GM12878 (cell line): ENCODE measurements at regions not wholly inside any gene's neighbourhood (a gene's known extent, or its start where the extent isn't known, plus 50 kb on each side); places are given as distances from the start of the nearest gene placed in this dataset.

Source experiments
- ATAC-seq: fragments of 200-7000 bp; cut with Tn5 transposase; 3 replicates; pipeline ENCODE4 v1.9.1; 2020; ENCODE audit warnings: mild to moderate bottlenecking, moderate library complexity
- BruUV-seq: library from RNA; stranded (reverse); fragments of 400-500 nt; replicated peaks from 2 replicates; lab custom pipeline; 2021; lab: Mats Ljungman, UMichigan
- CTCF ChIA-PET: fragments of 300-600 bp; sonication (Branson Sonifier 250); formaldehyde crosslinking; extraction: SDS; loops from one replicate; lab custom pipeline; 2021; ENCODE audit warnings: inconsistent platforms; lab: Yijun Ruan, JAX
- POLR2A ChIA-PET: fragments of 350-600 bp; formaldehyde crosslinking; extraction: SDS; loops from one replicate; lab custom pipeline; 2021; ENCODE audit warnings: inconsistent platforms; lab: Charles Lee
- RAD21 ChIA-PET: fragments of 300-600 bp; sonication (Branson Sonifier 250); formaldehyde crosslinking; loops from one replicate; lab custom pipeline; 2023; ENCODE audit warnings: antibody characterized with exemption; ENCODE audit not compliant: unreplicated experiment; lab: Charles Lee
- SMC1A ChIA-PET: fragments of 300-600 bp; sonication (Branson Sonifier 250); formaldehyde crosslinking; loops from one replicate; lab custom pipeline; 2023; ENCODE audit not compliant: unreplicated experiment, uncharacterized antibody; lab: Charles Lee
- DNase-seq: peaks from one replicate; pipeline ENCODE4 v3.0.0-alpha.2; 2011; ENCODE audit warnings: low read depth, low spot score
- FAIRE-seq: peaks from 3 replicates; lab custom pipeline; 2011; peaks lifted over from hg19 to GRCh38; lab: Jason Lieb, UNC
- H2AFZ ChIP-seq: 2 replicates; pipeline ENCODE4 v1.6.0; 2011; ENCODE audit warnings: low read depth, low read length, control low read depth; ENCODE audit not compliant: control insufficient read depth
- H3K27ac ChIP-seq: 2 replicates; pipeline ENCODE4 v1.5.1; 2011; ENCODE audit warnings: control low read depth; ENCODE audit not compliant: control insufficient read depth, insufficient read depth
- H3K27me3 ChIP-seq, 2 experiments: replicated peaks in 1 of 2; 2 replicates each; pipeline versions ENCODE4 v1.6.0 to v1.6.1; 2011; ENCODE audit warnings: low read length in 1 of 2; ENCODE audit not compliant: control insufficient read depth in 2 of 2, insufficient read depth in 2 of 2
- H3K36me3 ChIP-seq, 2 experiments: 2 replicates each; pipeline ENCODE4 v1.5.1; 2011; ENCODE audit warnings: low read length in 1 of 2; ENCODE audit not compliant: control insufficient read depth in 2 of 2, insufficient read depth in 2 of 2
- H3K4me1 ChIP-seq: 2 replicates; pipeline ENCODE4 v1.6.1; 2011; ENCODE audit warnings: mild to moderate bottlenecking, low read length, moderate library complexity, mixed read lengths; ENCODE audit not compliant: control insufficient read depth, insufficient read depth
- H3K4me2 ChIP-seq: 2 replicates; pipeline ENCODE4 v1.6.0; 2011; ENCODE audit warnings: control low read depth; ENCODE audit not compliant: control insufficient read depth, insufficient read depth
- H3K4me3 ChIP-seq: fragments of 200-600 bp; sonication (generic); 2 replicates; pipeline ENCODE4 v1.5.1; 2016
- H3K79me2 ChIP-seq: 2 replicates; pipeline ENCODE4 v1.6.0; 2011; ENCODE audit warnings: low read length; ENCODE audit not compliant: control insufficient read depth, insufficient read depth
- H3K9ac ChIP-seq: 2 replicates; pipeline ENCODE4 v1.8.0; 2011; ENCODE audit warnings: low read length, control low read depth, mixed read lengths; ENCODE audit not compliant: control insufficient read depth, insufficient read depth
- H3K9me3 ChIP-seq: replicated peaks from 3 replicates; pipeline ENCODE4 v1.5.1; 2011; ENCODE audit warnings: mild to moderate bottlenecking, low read length; ENCODE audit not compliant: control insufficient read depth, insufficient read depth
- H4K20me1 ChIP-seq: 2 replicates; pipeline ENCODE4 v1.6.0; 2011; ENCODE audit not compliant: control insufficient read depth, insufficient read depth
- ASH2L ChIP-seq: fragments of 300-600, 200-600 bp; sonication (generic); IDR thresholded peaks from 2 replicates; pipeline ENCODE4 v1.6.1; 2017; ENCODE audit warnings: low read depth, mild to moderate bottlenecking, borderline replicate concordance
- ATF2 ChIP-seq: IDR thresholded peaks from 2 replicates; pipeline ENCODE4 v1.6.1; 2012; ENCODE audit warnings: low read length, inconsistent platforms
- BACH1 ChIP-seq: fragments of 450-650 bp; IDR thresholded peaks from 2 replicates; pipeline ENCODE4 v1.6.1; 2017; ENCODE audit warnings: mild to moderate bottlenecking, borderline replicate concordance
- BMI1 ChIP-seq: fragments of 450-650 bp; IDR thresholded peaks from 2 replicates; pipeline ENCODE4 v1.6.1; 2016; ENCODE audit warnings: mild to moderate bottlenecking, moderate library complexity, borderline replicate concordance
- CBX5 ChIP-seq: sonication (generic); IDR thresholded peaks from 2 replicates; pipeline ENCODE4 v1.6.1; 2016; ENCODE audit warnings: low read depth, moderate library complexity, mild to moderate bottlenecking, inconsistent platforms
- CREB1 ChIP-seq: IDR thresholded peaks from 2 replicates; pipeline ENCODE4 v1.6.1; 2012; ENCODE audit warnings: low read depth, mild to moderate bottlenecking, inconsistent platforms
- DPF2 ChIP-seq: fragments of 450-650 bp; IDR thresholded peaks from 2 replicates; pipeline ENCODE4 v1.6.1; 2017; ENCODE audit warnings: mild to moderate bottlenecking
- EP300 ChIP-seq, 2 experiments: fragments of 150-350 bp in 1 of 2; IDR thresholded peaks; 2 replicates each; pipeline ENCODE4 v1.6.1; 2011 to 2012; ENCODE audit warnings: low read depth in 2 of 2, low read length in 2 of 2, borderline replicate concordance in 1 of 2, improper control_type of control experiment in 1 of 2, inconsistent platforms in 1 of 2; ENCODE audit not compliant: control insufficient read depth in 1 of 2
- FOS ChIP-seq: IDR thresholded peaks from 3 replicates; pipeline ENCODE4 v1.6.1; 2011; ENCODE audit warnings: borderline replicate concordance; ENCODE audit not compliant: insufficient read length; ENCODE audit errors: extremely low read depth
- HDAC2 ChIP-seq: fragments of 200-600 bp; sonication (generic); IDR thresholded peaks from 2 replicates; pipeline ENCODE4 v1.6.1; 2017
- MTA3 ChIP-seq: IDR thresholded peaks from 2 replicates; pipeline ENCODE4 v1.6.1; 2012; ENCODE audit warnings: low read length, inconsistent platforms, borderline replicate concordance
- NFXL1 ChIP-seq: fragments of 450-650 bp; IDR thresholded peaks from 2 replicates; pipeline ENCODE4 v1.6.1; 2017; ENCODE audit warnings: antibody characterized with exemption, mild to moderate bottlenecking, borderline replicate concordance
- NFYA ChIP-seq: IDR thresholded peaks from 2 replicates; pipeline ENCODE4 v1.6.1; 2011; ENCODE audit warnings: low read depth, mild to moderate bottlenecking, low read length, improper control_type of control experiment, borderline replicate concordance
- PML ChIP-seq: IDR thresholded peaks from 2 replicates; pipeline ENCODE4 v1.6.1; 2012; ENCODE audit warnings: low read length, inconsistent platforms
- POLR2A ChIP-seq: IDR thresholded peaks from 2 replicates; pipeline ENCODE4 v1.6.1; 2011; ENCODE audit warnings: low read depth, mild to moderate bottlenecking, low read length
- RFX5 ChIP-seq: IDR thresholded peaks from 2 replicates; pipeline ENCODE4 v1.6.1; 2011; ENCODE audit warnings: low read depth, low read length, improper control_type of control experiment
- SIX5 ChIP-seq: IDR thresholded peaks from 2 replicates; pipeline ENCODE4 v1.6.1; 2011; ENCODE audit warnings: mild to moderate bottlenecking, low read depth, low read length, moderate library complexity; ENCODE audit not compliant: severe bottlenecking
- ZNF24 ChIP-seq: fragments of 450-650 bp; IDR thresholded peaks from 2 replicates; pipeline ENCODE4 v1.6.1; 2017; ENCODE audit warnings: antibody characterized with exemption, mild to moderate bottlenecking
- ZZZ3 ChIP-seq: IDR thresholded peaks from 2 replicates; pipeline ENCODE4 v1.6.1; 2011; ENCODE audit warnings: low read depth; ENCODE audit not compliant: control insufficient read depth, insufficient read length
- WGBS: methylation state at CpG from one replicate; pipeline ENCODE4 v1.1.6; 2016; ENCODE audit warnings: low lambda C conversion rate; ENCODE audit not compliant: insufficient replicate concordance, insufficient coverage; ENCODE audit errors: missing lambda C conversion rate; 5-methylcytosine and 5-hydroxymethylcytosine counted together
- in situ Hi-C: fragments of 300-500 bp; cut with MboI; formaldehyde crosslinking; loops from 9 replicates; pipeline ENCODE4 v1.14.3; 2018; ENCODE audit warnings: mixed read lengths
- intact Hi-C: fragments of 100-400 bp; cut with micrococcal nuclease; formaldehyde crosslinking; loops from one replicate; pipeline ENCODE4 v1.14.2; 2022; ENCODE audit not compliant: unreplicated experiment
- TF ChIP-seq, protein P1 (sequence below): fragments of 450-650 bp; IDR thresholded peaks from 2 replicates; pipeline ENCODE4 v1.6.1; 2017; ENCODE audit warnings: mild to moderate bottlenecking, moderate library complexity

GRCh38 chr3:139811331-139811730 is 123.7 kb upstream of the CLSTN2 start (continued):
- TF ChIP-seq, protein P1, sequence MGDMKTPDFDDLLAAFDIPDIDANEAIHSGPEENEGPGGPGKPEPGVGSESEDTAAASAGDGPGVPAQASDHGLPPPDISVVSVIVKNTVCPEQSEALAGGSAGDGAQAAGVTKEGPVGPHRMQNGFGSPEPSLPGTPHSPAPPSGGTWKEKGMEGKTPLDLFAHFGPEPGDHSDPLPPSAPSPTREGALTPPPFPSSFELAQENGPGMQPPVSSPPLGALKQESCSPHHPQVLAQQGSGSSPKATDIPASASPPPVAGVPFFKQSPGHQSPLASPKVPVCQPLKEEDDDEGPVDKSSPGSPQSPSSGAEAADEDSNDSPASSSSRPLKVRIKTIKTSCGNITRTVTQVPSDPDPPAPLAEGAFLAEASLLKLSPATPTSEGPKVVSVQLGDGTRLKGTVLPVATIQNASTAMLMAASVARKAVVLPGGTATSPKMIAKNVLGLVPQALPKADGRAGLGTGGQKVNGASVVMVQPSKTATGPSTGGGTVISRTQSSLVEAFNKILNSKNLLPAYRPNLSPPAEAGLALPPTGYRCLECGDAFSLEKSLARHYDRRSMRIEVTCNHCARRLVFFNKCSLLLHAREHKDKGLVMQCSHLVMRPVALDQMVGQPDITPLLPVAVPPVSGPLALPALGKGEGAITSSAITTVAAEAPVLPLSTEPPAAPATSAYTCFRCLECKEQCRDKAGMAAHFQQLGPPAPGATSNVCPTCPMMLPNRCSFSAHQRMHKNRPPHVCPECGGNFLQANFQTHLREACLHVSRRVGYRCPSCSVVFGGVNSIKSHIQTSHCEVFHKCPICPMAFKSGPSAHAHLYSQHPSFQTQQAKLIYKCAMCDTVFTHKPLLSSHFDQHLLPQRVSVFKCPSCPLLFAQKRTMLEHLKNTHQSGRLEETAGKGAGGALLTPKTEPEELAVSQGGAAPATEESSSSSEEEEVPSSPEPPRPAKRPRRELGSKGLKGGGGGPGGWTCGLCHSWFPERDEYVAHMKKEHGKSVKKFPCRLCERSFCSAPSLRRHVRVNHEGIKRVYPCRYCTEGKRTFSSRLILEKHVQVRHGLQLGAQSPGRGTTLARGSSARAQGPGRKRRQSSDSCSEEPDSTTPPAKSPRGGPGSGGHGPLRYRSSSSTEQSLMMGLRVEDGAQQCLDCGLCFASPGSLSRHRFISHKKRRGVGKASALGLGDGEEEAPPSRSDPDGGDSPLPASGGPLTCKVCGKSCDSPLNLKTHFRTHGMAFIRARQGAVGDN: no peak
- no peak for TF ChIP-seq SIX5
- no peak for TF ChIP-seq HDAC2
- TF ChIP-seq PML: no peak
- no peak for TF ChIP-seq BACH1
- TF ChIP-seq ZZZ3: no peak
- TF ChIP-seq NFYA: no peak

GRCh38 chr3:139808201-139808600 is 126.8 kb upstream of the CLSTN2 start:
- in situ Hi-C loops (no loop called here), intact Hi-C loops (no loop called here)
- ChIA-PET CTCF (no interaction called here), POLR2A (no interaction called here), RAD21 (no interaction called here), SMC1A (interaction anchor here (0.7 to 1.1 kb wide), 2 partner anchors 10 to 359 kb away, joined by 3 read pairs; no protein-coding TSS in a partner anchor)
- no peak overlapping the region for H3K4me2 ChIP-seq
- DNase-seq (no peak), FAIRE-seq (no peak), ATAC-seq (no peak)
- no peak overlapping the region for H2AFZ ChIP-seq
- no peaks in the 10 kb centered on the region for H4K20me1 ChIP-seq
- no peak overlapping the region for H3K9ac ChIP-seq
- TF ChIP-seq RFX5 (no peak), MTA3 (no peak), ASH2L (no peak), PML (no peak), DPF2 (no peak), NFXL1 (no peak), CREB1 (no peak), EP300 (IDR thresholded peaks at IDR 0.05; ENCODE audit: borderline replicate concordance in 1 of 2, control insufficient read depth in 1 of 2, low read depth in 2 of 2, low read length in 2 of 2) (no peak), BMI1 (no peak), ZNF24 (no peak), FOS (no peak), ATF2 (no peak), POLR2A (no peak), CBX5 (no peak)
- no peaks in the 10 kb centered on the region for H3K79me2 ChIP-seq
- 13% methylated on average over 5 of the region's 5 CpGs for WGBS
- no peaks in the 10 kb centered on the region for H3K9me3 ChIP-seq
- no peaks in the 10 kb centered on the region for H3K36me3 ChIP-seq
- no TSS peak for BruUV-seq
- no peaks in the 10 kb centered on the region for H3K4me1 ChIP-seq
- no peaks in the 10 kb centered on the region for H3K27me3 ChIP-seq
- H3K4me3 ChIP-seq: no peak overlapping the region
- H3K27ac ChIP-seq: no peak overlapping the region
